Vagina (tissue), 2 donors: ENCODE measurements at regions not wholly inside any gene's neighbourhood (a gene's known extent, or its start where the extent isn't known, plus 50 kb on each side); places are given as distances from the start of the nearest gene placed in this dataset.

ENCODE experiments used
- CTCF ChIP-seq, 3 experiments: fragments of 450-650 bp in 2 of 3; fragments of 200-600 bp in 1 of 3; sonication (generic) in 1 of 3; IDR thresholded peaks; one replicate each; pipeline ENCODE4 v1.5.1; 2017 to 2019; ENCODE audit warnings: antibody characterized with exemption in 3 of 3, mild to moderate bottlenecking in 2 of 3, moderate library complexity in 2 of 3
- POLR2A ChIP-seq, 2 donors: fragments of 450-650 bp; IDR thresholded peaks; one replicate each; pipeline ENCODE4 v1.6.1; 2017; ENCODE audit warnings: antibody characterized with exemption in 2 of 2, mild to moderate bottlenecking in 2 of 2, moderate library complexity in 2 of 2

GRCh38 chr21:35491114-35491513 is 442.0 kb upstream of the RUNX1 start:
- TF ChIP-seq CTCF (IDR thresholded peaks at IDR 0.05) (no peak), POLR2A (IDR thresholded peaks at IDR 0.05) (no peak)
